SH-SY5Y (cell line): ENCODE measurements at regions not wholly inside any gene's neighbourhood (a gene's known extent, or its start where the extent isn't known, plus 50 kb on each side); places are given as distances from the start of the nearest gene placed in this dataset.

Source experiments
- GATA2 ChIP-seq: IDR thresholded peaks from 2 replicates; pipeline ENCODE4 v1.6.1; 2011; ENCODE audit warnings: mild to moderate bottlenecking, low read depth, low read length
- GATA3 ChIP-seq: IDR thresholded peaks from 2 replicates; pipeline ENCODE4 v1.6.1; 2011; ENCODE audit warnings: low read depth, mild to moderate bottlenecking, low read length, moderate library complexity

GRCh38 chr2:217725409-217725808 lies 277.4 kb downstream of the TNS1 start:
- TF ChIP-seq GATA3 (no peak), GATA2 (no peak)
